Esophagus muscularis mucosa (tissue), 3 donors: ENCODE measurements at regions not wholly inside any gene's neighbourhood (a gene's known extent, or its start where the extent isn't known, plus 50 kb on each side); places are given as distances from the start of the nearest gene placed in this dataset.

Source experiments
- POLR2A ChIP-seq: fragments of 450-650 bp; IDR thresholded peaks from one replicate; pipeline ENCODE4 v1.6.1; 2017; ENCODE audit warnings: antibody characterized with exemption, moderate library complexity, mild to moderate bottlenecking, low read depth
- TF ChIP-seq, protein P1 (sequence below), 3 experiments: fragments of 200-600 bp in 2 of 3; fragments of 450-650 bp in 1 of 3; sonication (generic) in 2 of 3; IDR thresholded peaks; one replicate each; pipeline ENCODE4 v1.5.1; 2017 to 2019; ENCODE audit warnings: antibody characterized with exemption in 3 of 3, mild to moderate bottlenecking in 2 of 3, moderate library complexity in 1 of 3

DNA sequence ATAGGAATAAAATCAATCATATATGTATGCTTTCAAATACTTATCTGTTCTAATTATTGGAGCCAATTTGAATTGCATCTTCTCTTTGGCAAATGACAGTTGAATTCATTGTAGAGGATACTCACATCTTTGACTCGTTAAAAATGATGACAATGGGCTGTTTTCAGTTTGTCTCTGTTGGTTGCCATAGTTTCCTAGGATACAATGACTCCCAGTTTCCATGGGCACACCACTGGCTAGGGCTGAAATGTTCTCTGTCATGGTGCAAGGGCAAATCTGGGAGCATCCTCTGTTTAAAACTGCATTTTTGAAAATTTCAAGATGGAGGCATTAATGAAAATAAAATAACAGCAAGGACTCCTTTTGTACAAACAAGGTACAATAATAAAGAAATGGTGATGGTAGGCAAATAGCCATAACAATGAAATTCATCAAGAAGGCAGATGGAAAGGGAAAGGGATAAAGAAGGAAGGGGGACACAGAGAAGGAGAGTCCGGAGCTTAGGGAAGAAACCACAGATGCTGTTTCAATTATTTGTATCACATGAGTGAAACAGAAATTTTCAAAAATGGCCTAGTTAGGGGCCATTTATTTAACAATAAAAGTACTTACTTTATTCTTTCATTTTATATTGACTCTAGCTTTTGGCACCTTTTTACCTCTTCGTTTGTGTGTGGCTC is 378.8 kb upstream of the SEMA6A start:
- TF ChIP-seq, protein P1, sequence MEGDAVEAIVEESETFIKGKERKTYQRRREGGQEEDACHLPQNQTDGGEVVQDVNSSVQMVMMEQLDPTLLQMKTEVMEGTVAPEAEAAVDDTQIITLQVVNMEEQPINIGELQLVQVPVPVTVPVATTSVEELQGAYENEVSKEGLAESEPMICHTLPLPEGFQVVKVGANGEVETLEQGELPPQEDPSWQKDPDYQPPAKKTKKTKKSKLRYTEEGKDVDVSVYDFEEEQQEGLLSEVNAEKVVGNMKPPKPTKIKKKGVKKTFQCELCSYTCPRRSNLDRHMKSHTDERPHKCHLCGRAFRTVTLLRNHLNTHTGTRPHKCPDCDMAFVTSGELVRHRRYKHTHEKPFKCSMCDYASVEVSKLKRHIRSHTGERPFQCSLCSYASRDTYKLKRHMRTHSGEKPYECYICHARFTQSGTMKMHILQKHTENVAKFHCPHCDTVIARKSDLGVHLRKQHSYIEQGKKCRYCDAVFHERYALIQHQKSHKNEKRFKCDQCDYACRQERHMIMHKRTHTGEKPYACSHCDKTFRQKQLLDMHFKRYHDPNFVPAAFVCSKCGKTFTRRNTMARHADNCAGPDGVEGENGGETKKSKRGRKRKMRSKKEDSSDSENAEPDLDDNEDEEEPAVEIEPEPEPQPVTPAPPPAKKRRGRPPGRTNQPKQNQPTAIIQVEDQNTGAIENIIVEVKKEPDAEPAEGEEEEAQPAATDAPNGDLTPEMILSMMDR (IDR thresholded peaks at IDR 0.05) = no peak
- TF ChIP-seq POLR2A = no peak
